Suprapubic skin (tissue), 4 donors: ENCODE measurements at regions not wholly inside any gene's neighbourhood (a gene's known extent, or its start where the extent isn't known, plus 50 kb on each side); places are given as distances from the start of the nearest gene placed in this dataset.
"Not testable (repeated sequence)": the region's sequence is repeated elsewhere in the genome, so short reads cannot be mapped to it uniquely, and the experiment has no call there.

Experiments
- DNase-seq, 2 donors: peaks; one replicate each; pipeline ENCODE4 v3.0.0-alpha.2; 2019; ENCODE audit warnings: low spot score in 2 of 2
- H3K27ac ChIP-seq: fragments of 200-600 bp; sonication (generic); one replicate; pipeline ENCODE4 v1.5.1; 2019
- H3K27me3 ChIP-seq: fragments of 200-600 bp; sonication (generic); one replicate; pipeline ENCODE4 v1.5.1; 2019
- H3K36me3 ChIP-seq: fragments of 200-600 bp; sonication (generic); one replicate; pipeline ENCODE4 v1.5.1; 2019
- H3K4me1 ChIP-seq: fragments of 200-600 bp; sonication (generic); one replicate; pipeline ENCODE4 v1.5.1; 2019
- H3K4me3 ChIP-seq: fragments of 200-600 bp; sonication (generic); one replicate; pipeline ENCODE4 v1.5.1; 2019; ENCODE audit warnings: mild to moderate bottlenecking
- H3K9me3 ChIP-seq: fragments of 200-600 bp; sonication (generic); one replicate; pipeline ENCODE4 v1.5.1; 2019
- CTCF ChIP-seq, 2 donors: fragments of 200-600 bp in 1 of 2; fragments of 450-650 bp in 1 of 2; sonication (generic) in 1 of 2; IDR thresholded peaks; one replicate each; pipeline ENCODE4 v1.5.1; 2016 to 2019; ENCODE audit warnings: antibody characterized with exemption in 2 of 2, mild to moderate bottlenecking in 1 of 2, moderate library complexity in 1 of 2
- EP300 ChIP-seq: sonication (generic); formaldehyde crosslinking; IDR thresholded peaks from one replicate; pipeline ENCODE4 v1.6.1; 2017; ENCODE audit warnings: antibody characterized with exemption
- POLR2A ChIP-seq, 2 donors: fragments of 450-650 bp; IDR thresholded peaks; one replicate each; pipeline ENCODE4 v1.6.1; 2017; ENCODE audit warnings: antibody characterized with exemption in 2 of 2, mild to moderate bottlenecking in 2 of 2, moderate library complexity in 2 of 2
- POLR2AphosphoS5 ChIP-seq, 3 donors: sonication (generic); formaldehyde crosslinking; IDR thresholded peaks; one replicate each; pipeline ENCODE4 v1.6.1; 2017; ENCODE audit warnings: antibody characterized with exemption in 3 of 3
- WGBS: methylation state at CpG from one replicate; pipeline ENCODE4 v1.1.5; 2018; 5-methylcytosine and 5-hydroxymethylcytosine counted together

GRCh38 chr15:29648415-29648814 is 173.9 kb downstream of the TJP1 start:
- DNase-seq, H3K27ac ChIP-seq, H3K27me3 ChIP-seq, H3K9me3 ChIP-seq, H3K4me3 ChIP-seq, H3K36me3 ChIP-seq, H3K4me1 ChIP-seq: not testable (repeated sequence)
- WGBS, result 96% methylated on average over 5 of the region's 5 CpGs

GRCh38 chr15:29645841-29646240 is 176.4 kb downstream of the TJP1 start:
- no peak overlapping the region for H3K4me3 ChIP-seq
- DNase-seq, result no peak
- 88% methylated on average over 3 of the region's 3 CpGs for WGBS
- H3K27ac ChIP-seq, result no peak overlapping the region
- H3K4me1 ChIP-seq, result no peaks in the 10 kb centered on the region
- H3K9me3 ChIP-seq, result no peaks in the 10 kb centered on the region
- no peaks in the 10 kb centered on the region for H3K27me3 ChIP-seq
- no peak for TF ChIP-seq POLR2A (IDR thresholded peaks at IDR 0.05)
- H3K36me3 ChIP-seq, result no peaks in the 10 kb centered on the region

GRCh38 chr15:29644361-29644760 is 177.9 kb downstream of the TJP1 start:
- not testable (repeated sequence) for H3K36me3 ChIP-seq, H3K9me3 ChIP-seq, H3K4me1 ChIP-seq, H3K27me3 ChIP-seq, H3K27ac ChIP-seq, H3K4me3 ChIP-seq, DNase-seq
- 95% methylated on average over 12 of the region's 12 CpGs for WGBS

- TF ChIP-seq EP300 (no peak), POLR2A (IDR thresholded peaks at IDR 0.05) (no peak), POLR2AphosphoS5 (IDR thresholded peaks at IDR 0.05) (no peak), CTCF (IDR thresholded peaks at IDR 0.05) (no peak)
- Histone ChIP-seq H3K27ac (no peak overlapping the region), H3K9me3 (no peaks in the 10 kb centered on the region), H3K27me3 (peaks cover 4% of the 10 kb centered on the region), H3K36me3 (no peaks in the 10 kb centered on the region), H3K4me3 (no peak overlapping the region), H3K4me1 (no peaks in the 10 kb centered on the region)
- 76% methylated on average over 4 of the region's 4 CpGs for WGBS
- DNase-seq, result no peak
Observed at GRCh38 chr15:29638781-29639180, 183.5 kb downstream of the TJP1 start.

GRCh38 chr15:29638011-29638410 is 184.3 kb downstream of the TJP1 start:
- peaks cover 4% of the 10 kb centered on the region for H3K27me3 ChIP-seq
- no peak for DNase-seq
- H3K4me3 ChIP-seq, result no peak overlapping the region
- TF ChIP-seq CTCF (IDR thresholded peaks at IDR 0.05), result no peak
- no peak for TF ChIP-seq POLR2A (IDR thresholded peaks at IDR 0.05)
- no peak for TF ChIP-seq POLR2AphosphoS5 (IDR thresholded peaks at IDR 0.05)
- no peak for TF ChIP-seq EP300
- H3K9me3 ChIP-seq, result no peaks in the 10 kb centered on the region
- H3K36me3 ChIP-seq, result no peaks in the 10 kb centered on the region
- 88% methylated on average over 3 of the region's 3 CpGs for WGBS
- no peaks in the 10 kb centered on the region for H3K4me1 ChIP-seq
- H3K27ac ChIP-seq, result no peak overlapping the region

- Histone ChIP-seq H3K4me1 (no peaks in the 10 kb centered on the region), H3K27me3 (peaks cover 4% of the 10 kb centered on the region), H3K4me3 (no peak overlapping the region), H3K27ac (no peak overlapping the region), H3K9me3 (no peaks in the 10 kb centered on the region), H3K36me3 (no peaks in the 10 kb centered on the region)
- TF ChIP-seq EP300 (no peak), POLR2AphosphoS5 (IDR thresholded peaks at IDR 0.05) (no peak)
- DNase-seq, result no peak
- 89% methylated on average over 7 of the region's 7 CpGs for WGBS
Observed at GRCh38 chr15:29637555-29637954, 184.7 kb downstream of the TJP1 start.

- Histone ChIP-seq H3K4me3 (no peak overlapping the region), H3K36me3 (no peaks in the 10 kb centered on the region), H3K27me3 (peaks cover 4% of the 10 kb centered on the region), H3K4me1 (no peaks in the 10 kb centered on the region), H3K27ac (no peak overlapping the region), H3K9me3 (no peaks in the 10 kb centered on the region)
- TF ChIP-seq EP300 (no peak), POLR2A (IDR thresholded peaks at IDR 0.05) (no peak), POLR2AphosphoS5 (IDR thresholded peaks at IDR 0.05) (no peak), CTCF (IDR thresholded peaks at IDR 0.05) (no peak)
- DNase-seq, result no peak
Observed at GRCh38 chr15:29636921-29637320, 185.3 kb downstream of the TJP1 start.
